ENCODE measurements at regions not wholly inside any gene's neighbourhood (a gene's known extent, or its start where the extent isn't known, plus 50 kb on each side); places are given as distances from the start of the nearest gene placed in this dataset.
"Not testable (repeated sequence)": the region's sequence is repeated elsewhere in the genome, so short reads cannot be mapped to it uniquely, and the experiment has no call there.

DNA sequence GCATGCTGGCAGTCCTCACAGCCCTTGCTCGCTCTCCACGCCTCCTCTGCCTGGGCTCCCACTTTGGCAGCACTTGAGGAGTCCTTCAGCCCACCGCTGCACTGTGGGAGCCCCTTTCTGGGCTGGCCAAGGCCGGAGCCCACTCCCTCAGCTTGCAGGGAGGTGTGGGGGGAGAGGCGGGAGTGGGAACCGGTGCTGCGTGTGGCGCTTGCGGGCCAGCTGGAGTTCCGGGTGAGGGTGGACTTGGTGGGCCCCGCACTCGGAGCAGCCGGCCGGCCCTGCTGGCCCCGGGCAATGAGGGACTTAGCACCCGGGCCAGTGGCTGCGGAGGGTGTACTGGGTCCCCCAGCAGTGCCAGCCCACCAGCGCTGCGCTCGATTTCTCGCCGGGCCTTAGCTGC, 273.9 kb downstream of the ADGRD1 start:
- TF ChIP-seq, protein P1, sequence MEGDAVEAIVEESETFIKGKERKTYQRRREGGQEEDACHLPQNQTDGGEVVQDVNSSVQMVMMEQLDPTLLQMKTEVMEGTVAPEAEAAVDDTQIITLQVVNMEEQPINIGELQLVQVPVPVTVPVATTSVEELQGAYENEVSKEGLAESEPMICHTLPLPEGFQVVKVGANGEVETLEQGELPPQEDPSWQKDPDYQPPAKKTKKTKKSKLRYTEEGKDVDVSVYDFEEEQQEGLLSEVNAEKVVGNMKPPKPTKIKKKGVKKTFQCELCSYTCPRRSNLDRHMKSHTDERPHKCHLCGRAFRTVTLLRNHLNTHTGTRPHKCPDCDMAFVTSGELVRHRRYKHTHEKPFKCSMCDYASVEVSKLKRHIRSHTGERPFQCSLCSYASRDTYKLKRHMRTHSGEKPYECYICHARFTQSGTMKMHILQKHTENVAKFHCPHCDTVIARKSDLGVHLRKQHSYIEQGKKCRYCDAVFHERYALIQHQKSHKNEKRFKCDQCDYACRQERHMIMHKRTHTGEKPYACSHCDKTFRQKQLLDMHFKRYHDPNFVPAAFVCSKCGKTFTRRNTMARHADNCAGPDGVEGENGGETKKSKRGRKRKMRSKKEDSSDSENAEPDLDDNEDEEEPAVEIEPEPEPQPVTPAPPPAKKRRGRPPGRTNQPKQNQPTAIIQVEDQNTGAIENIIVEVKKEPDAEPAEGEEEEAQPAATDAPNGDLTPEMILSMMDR (optimal IDR thresholded peaks at IDR 0.05 in 1 of 3, IDR thresholded peaks at IDR 0.05 in 1 of 3, conservative IDR thresholded peaks at IDR 0.05 in 1 of 3; ENCODE audit: extremely low read depth in 1 of 3, insufficient read depth in 2 of 3, low read length in 3 of 3), result not testable (repeated sequence)
- TF ChIP-seq EZH2 (IDR thresholded peaks at IDR 0.05; ENCODE audit: low read length), result not testable (repeated sequence)

Measured in keratinocyte (primary cell).